ENCODE measurements at regions not wholly inside any gene's neighbourhood (a gene's known extent, or its start where the extent isn't known, plus 50 kb on each side); places are given as distances from the start of the nearest gene placed in this dataset.
A peak's percentile ranks its signal among the peaks of the same experiment; 100 is the strongest.

GRCh38 chr12:74293689-74294131 lies 243.9 kb upstream of the ATXN7L3B start:
- intact Hi-C loops (cut with DNase I): no loop called here
- H3K36me3 ChIP-seq (ENCODE audit: insufficient read depth in 1 of 2, low read depth in 1 of 2): no peaks in the 10 kb centered on the region
- DNase-seq: no peak
- no peaks in the 10 kb centered on the region for H3K27me3 ChIP-seq (ENCODE audit: insufficient read depth in 3 of 3, low read length in 2 of 3)
- no peak for ATAC-seq
- H3K9me3 ChIP-seq: no peaks in the 10 kb centered on the region
- no peak overlapping the region for H3K4me3 ChIP-seq
- no peak overlapping the region for H3K27ac ChIP-seq
- H3K4me1 ChIP-seq: no peaks in the 10 kb centered on the region
- WGBS, 3 donors: 88 to 89% (median 88%) methylated on average over 15 of the region's 15 CpGs
- TF ChIP-seq CTCF (IDR thresholded peaks at IDR 0.05): no peak

GRCh38 chr12:74317078-74317601 lies 220.5 kb upstream of the ATXN7L3B start:
- Histone ChIP-seq H3K27ac (no peak overlapping the region), H3K4me1 (no peaks in the 10 kb centered on the region), H3K4me3 (no peak overlapping the region), H3K9me3 (no peaks in the 10 kb centered on the region), H3K36me3 (ENCODE audit: insufficient read depth in 1 of 2, low read depth in 1 of 2) (no peaks in the 10 kb centered on the region), H3K27me3 (ENCODE audit: insufficient read depth in 3 of 3, low read length in 2 of 3) (no peaks in the 10 kb centered on the region)
- 10 to 14% (median 13%) methylated on average over 2 of the region's 2 CpGs for WGBS, 3 donors
- peak in 1 of 2 donors; percentile 36 for DNase-seq
- ATAC-seq: peak in 1 of 4 donors; percentile 41
- TF ChIP-seq CTCF (IDR thresholded peaks at IDR 0.05): no peak
- intact Hi-C loops (cut with DNase I): no loop called here

- 34 to 62% (median 43%) methylated on average over 1 of the region's 1 CpG for WGBS, 3 donors
- no peaks in the 10 kb centered on the region for H3K27me3 ChIP-seq (ENCODE audit: insufficient read depth in 3 of 3, low read length in 2 of 3)
- DNase-seq: no peak
- no peaks in the 10 kb centered on the region for H3K4me1 ChIP-seq
- intact Hi-C loops (cut with DNase I): no loop called here
- H3K36me3 ChIP-seq (ENCODE audit: insufficient read depth in 1 of 2, low read depth in 1 of 2): no peaks in the 10 kb centered on the region
- no peak for TF ChIP-seq CTCF (IDR thresholded peaks at IDR 0.05)
- no peak overlapping the region for H3K27ac ChIP-seq
- ATAC-seq: no peak
- no peak overlapping the region for H3K4me3 ChIP-seq
- no peaks in the 10 kb centered on the region for H3K9me3 ChIP-seq
Observed at GRCh38 chr12:74317741-74318140, 219.9 kb upstream of the ATXN7L3B start.

- no peak for TF ChIP-seq CTCF (IDR thresholded peaks at IDR 0.05)
- ATAC-seq (no peak), DNase-seq (no peak)
- Histone ChIP-seq H3K9me3 (no peaks in the 10 kb centered on the region), H3K27ac (no peak overlapping the region), H3K36me3 (ENCODE audit: insufficient read depth in 1 of 2, low read depth in 1 of 2) (no peaks in the 10 kb centered on the region), H3K27me3 (ENCODE audit: insufficient read depth in 3 of 3, low read length in 2 of 3) (no peaks in the 10 kb centered on the region), H3K4me3 (no peak overlapping the region), H3K4me1 (no peaks in the 10 kb centered on the region)
- WGBS, 3 donors: 26 to 48% (median 35%) methylated on average over 5 of the region's 5 CpGs
- intact Hi-C loops (cut with DNase I): no loop called here
Observed at GRCh38 chr12:74319886-74320285, 217.7 kb upstream of the ATXN7L3B start.

GRCh38 chr12:74321381-74321780 lies 216.3 kb upstream of the ATXN7L3B start:
- no peaks in the 10 kb centered on the region for H3K9me3 ChIP-seq
- H3K27me3 ChIP-seq (ENCODE audit: insufficient read depth in 3 of 3, low read length in 2 of 3): no peaks in the 10 kb centered on the region
- intact Hi-C loops (cut with DNase I): no loop called here
- no peaks in the 10 kb centered on the region for H3K4me1 ChIP-seq
- no peaks in the 10 kb centered on the region for H3K36me3 ChIP-seq (ENCODE audit: insufficient read depth in 1 of 2, low read depth in 1 of 2)
- no peak overlapping the region for H3K4me3 ChIP-seq
- no peak for TF ChIP-seq CTCF (IDR thresholded peaks at IDR 0.05)
- no peak overlapping the region for H3K27ac ChIP-seq
- ATAC-seq (no peak), DNase-seq (no peak)
- WGBS, 3 donors: 65 to 81% (median 77%) methylated on average over 6 of the region's 6 CpGs

Data from psoas muscle (tissue), 7 donors.